Neuron (in vitro differentiated cells): ENCODE measurements at regions not wholly inside any gene's neighbourhood (a gene's known extent, or its start where the extent isn't known, plus 50 kb on each side); places are given as distances from the start of the nearest gene placed in this dataset.
A peak's percentile ranks its signal among the peaks of the same experiment; 100 is the strongest.

Source experiments
- H2AFZ ChIP-seq: one replicate; pipeline ENCODE4 v1.6.1; 2013; ENCODE audit warnings: low read depth, mild to moderate bottlenecking, inconsistent platforms, low read length, moderate library complexity
- H3K27me3 ChIP-seq: one replicate; pipeline ENCODE4 v1.6.1; 2013; ENCODE audit warnings: low read length; ENCODE audit not compliant: insufficient read depth
- H3K36me3 ChIP-seq: one replicate; pipeline ENCODE4 v1.6.1; 2013; ENCODE audit warnings: low read length; ENCODE audit not compliant: insufficient read depth
- H3K4me1 ChIP-seq: one replicate; pipeline ENCODE4 v1.6.1; 2013; ENCODE audit warnings: low read length; ENCODE audit not compliant: insufficient read depth
- H3K4me3 ChIP-seq: 2 replicates; pipeline ENCODE4 v1.5.1; 2013; ENCODE audit warnings: mild to moderate bottlenecking, low read length, moderate library complexity
- H3K9me3 ChIP-seq: one replicate; pipeline ENCODE4 v1.6.1; 2013; ENCODE audit warnings: low read length

DNA sequence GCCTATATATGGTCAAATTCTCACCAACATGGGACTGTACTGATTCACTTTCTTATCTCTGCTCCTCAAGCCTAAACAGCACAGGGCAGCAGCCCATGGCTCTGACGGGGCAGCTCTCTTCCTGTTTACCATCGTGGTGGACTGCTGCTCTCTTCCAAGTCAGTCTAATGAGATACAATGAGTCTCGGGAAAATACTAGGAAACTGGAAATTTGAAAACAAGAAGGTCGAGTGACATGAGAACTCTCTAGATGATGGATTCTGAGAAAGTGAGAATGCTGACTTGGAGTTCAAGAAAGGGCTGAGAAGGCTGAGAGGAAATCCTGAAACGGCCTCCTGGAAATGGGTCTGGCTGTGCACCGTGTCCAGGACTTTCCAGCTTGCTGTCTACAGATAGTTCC, 122.8 kb upstream of the ARGLU1 start:
- no peak overlapping the region for H2AFZ ChIP-seq
- no peaks in the 10 kb centered on the region for H3K27me3 ChIP-seq
- H3K4me1 ChIP-seq, result peaks cover 3% of the 10 kb centered on the region
- H3K9me3 ChIP-seq, result no peaks in the 10 kb centered on the region
- H3K36me3 ChIP-seq, result no peaks in the 10 kb centered on the region
- no peak overlapping the region for H3K4me3 ChIP-seq

DNA sequence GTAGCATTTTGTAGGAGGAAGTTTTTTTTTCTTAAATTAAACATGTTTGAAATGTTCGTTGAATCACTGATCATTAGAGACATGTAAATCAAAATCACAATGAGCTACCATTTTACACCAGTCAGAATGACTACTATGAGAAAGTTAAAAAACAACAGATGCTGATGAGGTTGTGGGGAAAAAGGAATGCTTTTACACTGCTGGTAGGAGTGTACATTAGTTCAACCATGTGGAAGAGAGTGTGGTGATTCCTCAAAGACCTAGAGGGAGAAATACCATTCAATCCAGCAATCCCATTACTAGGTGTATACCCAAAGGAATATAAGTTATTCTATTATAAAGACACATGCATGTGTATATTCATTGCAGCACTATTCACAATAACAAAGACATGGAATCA, 122.0 kb upstream of the ARGLU1 start:
- Histone ChIP-seq H3K9me3 (no peaks in the 10 kb centered on the region), H3K4me3 (no peak overlapping the region), H3K4me1 (peaks cover 11% of the 10 kb centered on the region), H3K27me3 (no peaks in the 10 kb centered on the region), H2AFZ (no peak overlapping the region), H3K36me3 (no peaks in the 10 kb centered on the region)

DNA sequence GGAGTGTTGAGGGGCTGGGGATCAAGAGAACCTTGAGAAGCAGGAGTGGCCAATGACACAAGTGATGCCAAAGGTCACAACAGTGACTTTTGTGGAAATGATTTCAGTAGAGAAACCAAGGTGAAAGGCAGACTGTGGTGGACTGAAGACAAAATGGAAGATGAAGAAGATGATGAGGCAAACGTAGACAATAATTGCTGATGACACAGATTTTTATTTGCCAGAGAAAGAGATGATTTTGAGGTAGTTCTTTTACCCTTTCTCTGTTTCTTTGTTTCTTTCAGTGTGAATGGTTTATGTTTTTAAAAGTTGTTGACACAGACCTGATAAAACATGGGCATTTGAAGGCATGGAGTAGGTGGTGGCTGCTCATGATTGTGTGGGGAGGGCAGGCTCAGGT, 121.0 kb upstream of the ARGLU1 start:
- no peak overlapping the region for H2AFZ ChIP-seq
- H3K9me3 ChIP-seq, result no peaks in the 10 kb centered on the region
- no peaks in the 10 kb centered on the region for H3K27me3 ChIP-seq
- H3K4me3 ChIP-seq, result no peak overlapping the region
- no peaks in the 10 kb centered on the region for H3K36me3 ChIP-seq
- H3K4me1 ChIP-seq, result peaks cover 15% of the 10 kb centered on the region

DNA sequence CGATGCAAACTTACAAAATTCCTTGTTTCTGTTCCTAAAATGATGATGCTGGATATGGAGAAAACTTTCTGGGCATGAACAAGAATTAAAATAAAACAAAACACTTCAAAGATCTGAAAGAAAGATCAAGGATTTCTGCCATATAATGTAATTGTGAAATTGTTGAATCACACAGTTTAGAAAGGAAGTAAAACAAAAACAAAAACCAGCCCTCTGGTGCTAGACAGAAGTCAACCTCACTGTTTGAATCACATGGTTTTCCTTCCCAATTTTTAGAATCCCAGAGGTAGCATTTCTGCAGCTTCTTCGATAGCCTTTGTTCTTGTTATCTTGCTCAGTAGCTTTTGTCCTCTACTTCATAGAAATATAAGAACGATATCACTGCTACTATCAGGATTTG, 118.2 kb upstream of the ARGLU1 start:
- H3K4me3 ChIP-seq, result no peak overlapping the region
- H3K36me3 ChIP-seq, result no peaks in the 10 kb centered on the region
- H2AFZ ChIP-seq, result no peak overlapping the region
- no peaks in the 10 kb centered on the region for H3K9me3 ChIP-seq
- no peaks in the 10 kb centered on the region for H3K27me3 ChIP-seq
- peaks cover 33% of the 10 kb centered on the region for H3K4me1 ChIP-seq

DNA sequence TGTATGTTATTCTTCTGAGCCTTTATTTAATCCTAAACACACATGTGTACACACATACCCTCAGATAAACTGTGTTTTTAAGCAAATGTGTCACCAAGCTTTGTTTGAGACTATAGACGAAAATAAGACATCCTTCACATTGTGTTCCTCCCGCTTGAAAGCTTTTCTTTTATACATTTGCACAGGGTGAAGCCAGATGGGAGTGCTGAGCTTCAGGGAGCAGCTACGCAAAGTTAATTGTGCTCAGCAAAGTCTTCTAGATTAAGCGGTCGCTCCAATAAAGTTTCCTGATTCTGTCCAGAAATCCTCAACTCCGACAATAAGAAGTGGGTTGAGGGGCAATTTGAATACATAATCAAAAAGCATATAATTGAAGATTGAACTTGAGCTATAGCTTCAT, 117.2 kb upstream of the ARGLU1 start:
- H3K4me3 ChIP-seq, result no peak overlapping the region
- H3K27me3 ChIP-seq, result no peaks in the 10 kb centered on the region
- no peak overlapping the region for H2AFZ ChIP-seq
- H3K9me3 ChIP-seq, result no peaks in the 10 kb centered on the region
- no peaks in the 10 kb centered on the region for H3K36me3 ChIP-seq
- peaks cover 42% of the 10 kb centered on the region for H3K4me1 ChIP-seq

DNA sequence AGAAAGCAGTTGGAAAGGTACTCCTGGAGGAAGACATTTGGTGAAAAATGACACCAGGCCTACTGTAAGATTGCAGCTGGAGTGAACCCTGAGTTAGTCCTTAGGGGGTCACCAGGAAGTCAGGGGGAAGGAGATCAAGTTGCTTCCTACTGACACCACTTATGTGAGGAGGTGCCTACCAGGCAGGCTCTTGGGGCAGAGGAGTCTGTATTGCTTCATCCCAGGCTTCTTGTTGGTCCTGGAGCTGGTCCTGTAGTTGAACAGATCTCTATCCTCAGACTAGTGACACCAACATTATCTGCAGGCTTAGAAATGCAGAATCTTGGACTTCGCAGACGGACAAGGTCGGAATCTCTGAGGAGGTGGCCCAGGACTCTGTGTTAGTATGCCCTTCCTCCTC, 116.0 kb upstream of the ARGLU1 start:
- Histone ChIP-seq H3K36me3 (no peaks in the 10 kb centered on the region), H3K4me1 (peaks cover 44% of the 10 kb centered on the region), H3K27me3 (no peaks in the 10 kb centered on the region), H3K9me3 (no peaks in the 10 kb centered on the region), H3K4me3 (no peak overlapping the region), H2AFZ (no peak overlapping the region)

DNA sequence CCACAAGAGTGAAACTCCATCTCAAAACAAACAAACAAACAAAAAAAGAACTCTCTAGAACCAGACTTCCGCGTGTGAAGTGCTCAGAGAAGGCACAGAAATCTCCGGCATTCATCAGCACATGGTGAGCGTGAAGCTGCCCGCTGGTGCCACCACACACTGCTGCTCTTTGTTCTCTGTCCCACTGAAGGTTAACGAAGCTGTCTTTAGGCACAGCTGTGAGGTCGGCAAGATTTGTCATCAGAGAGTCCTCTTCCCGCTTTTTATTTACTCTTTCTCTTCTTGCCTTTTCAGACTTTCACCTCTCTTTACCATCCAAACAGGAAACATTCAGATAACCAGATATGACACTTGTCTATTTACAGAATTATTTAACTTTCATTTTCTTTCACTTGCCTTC, 115.2 kb upstream of the ARGLU1 start:
- Histone ChIP-seq H3K4me1 (peaks cover 44% of the 10 kb centered on the region), H2AFZ (no peak overlapping the region), H3K36me3 (no peaks in the 10 kb centered on the region), H3K4me3 (no peak overlapping the region), H3K27me3 (no peaks in the 10 kb centered on the region), H3K9me3 (no peaks in the 10 kb centered on the region)

DNA sequence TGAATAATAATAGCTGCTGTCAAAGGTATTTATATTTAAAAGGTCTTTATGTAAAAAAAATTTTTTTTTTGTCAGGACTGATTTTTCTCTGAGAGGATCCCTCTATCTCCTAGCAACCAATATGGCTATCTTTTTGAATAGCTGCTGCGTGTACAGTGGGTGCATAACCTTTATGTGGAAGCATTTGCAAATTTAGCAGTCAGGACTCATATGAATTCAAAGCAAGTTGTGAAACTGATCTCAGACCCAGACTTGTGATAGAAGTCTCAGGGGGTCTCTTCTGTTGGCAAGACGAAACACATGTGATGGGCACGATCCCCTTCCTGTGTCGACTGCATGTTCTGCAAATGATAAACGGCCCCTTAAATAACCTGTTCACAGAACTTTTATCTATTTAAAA, 114.1 kb upstream of the ARGLU1 start:
- Histone ChIP-seq H3K27me3 (no peaks in the 10 kb centered on the region), H2AFZ (peak overlapping the region; percentile 21), H3K4me1 (peaks cover 44% of the 10 kb centered on the region), H3K9me3 (no peaks in the 10 kb centered on the region), H3K4me3 (peak overlapping the region; percentile 36), H3K36me3 (no peaks in the 10 kb centered on the region)

DNA sequence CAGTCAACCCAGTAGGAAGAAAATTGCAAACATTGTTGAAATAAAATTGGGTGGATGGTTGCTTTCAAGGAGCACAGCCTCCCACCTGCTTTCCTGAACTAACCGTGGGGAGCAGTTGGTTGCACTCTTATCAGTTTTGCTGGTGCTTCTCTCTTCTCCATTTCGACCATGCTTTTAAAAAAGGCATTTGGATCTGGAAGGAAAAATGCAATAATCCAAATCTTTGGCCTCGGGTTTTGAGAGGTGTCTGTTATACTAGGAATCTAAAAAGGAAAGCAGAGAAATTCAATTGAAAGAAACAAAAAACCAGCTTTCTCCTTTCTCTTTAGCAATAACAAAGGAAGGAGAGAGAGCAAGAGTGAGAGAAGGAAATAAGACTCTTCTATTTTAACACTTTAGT, 113.6 kb upstream of the ARGLU1 start:
- H3K9me3 ChIP-seq, result no peaks in the 10 kb centered on the region
- no peaks in the 10 kb centered on the region for H3K36me3 ChIP-seq
- peak overlapping the region; percentile 36 for H3K4me3 ChIP-seq
- H2AFZ ChIP-seq, result peak overlapping the region; percentile 37
- H3K27me3 ChIP-seq, result no peaks in the 10 kb centered on the region
- H3K4me1 ChIP-seq, result peaks cover 44% of the 10 kb centered on the region

DNA sequence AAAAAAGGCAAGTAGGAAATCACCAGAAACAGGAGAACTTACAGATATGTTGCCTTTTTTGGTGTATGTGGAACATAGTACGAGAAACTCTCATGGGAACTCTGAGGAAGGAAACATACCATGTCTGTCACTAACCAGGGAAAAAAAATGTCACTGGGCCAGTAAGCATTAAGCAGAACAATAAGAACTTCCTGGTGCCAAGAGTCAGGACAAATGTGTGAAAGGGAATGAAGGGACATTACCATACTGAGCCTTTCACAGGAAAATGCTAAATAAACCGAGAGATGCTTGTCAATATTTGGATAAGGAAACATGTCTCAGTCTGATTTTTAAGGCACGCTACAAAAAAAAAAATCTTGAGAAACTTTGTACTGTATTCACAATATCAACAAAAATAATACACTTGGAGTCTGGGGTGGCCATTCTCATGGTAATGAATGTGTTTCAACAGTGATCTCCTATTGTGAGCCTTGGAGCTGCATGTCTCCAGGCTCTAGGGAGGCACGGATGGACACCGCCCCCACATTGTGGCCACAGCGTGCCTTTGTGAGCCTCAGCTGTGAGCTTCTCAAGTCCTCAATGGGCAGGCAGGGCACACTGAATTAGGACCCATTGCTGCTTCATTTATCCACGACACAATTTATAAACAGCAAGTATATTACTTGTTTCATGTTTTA, 113.0 kb upstream of the ARGLU1 start:
- Histone ChIP-seq H3K9me3 (no peaks in the 10 kb centered on the region), H3K27me3 (no peaks in the 10 kb centered on the region), H2AFZ (no peak overlapping the region), H3K4me1 (peaks cover 44% of the 10 kb centered on the region), H3K4me3 (peak overlapping the region; percentile 36), H3K36me3 (no peaks in the 10 kb centered on the region)

DNA sequence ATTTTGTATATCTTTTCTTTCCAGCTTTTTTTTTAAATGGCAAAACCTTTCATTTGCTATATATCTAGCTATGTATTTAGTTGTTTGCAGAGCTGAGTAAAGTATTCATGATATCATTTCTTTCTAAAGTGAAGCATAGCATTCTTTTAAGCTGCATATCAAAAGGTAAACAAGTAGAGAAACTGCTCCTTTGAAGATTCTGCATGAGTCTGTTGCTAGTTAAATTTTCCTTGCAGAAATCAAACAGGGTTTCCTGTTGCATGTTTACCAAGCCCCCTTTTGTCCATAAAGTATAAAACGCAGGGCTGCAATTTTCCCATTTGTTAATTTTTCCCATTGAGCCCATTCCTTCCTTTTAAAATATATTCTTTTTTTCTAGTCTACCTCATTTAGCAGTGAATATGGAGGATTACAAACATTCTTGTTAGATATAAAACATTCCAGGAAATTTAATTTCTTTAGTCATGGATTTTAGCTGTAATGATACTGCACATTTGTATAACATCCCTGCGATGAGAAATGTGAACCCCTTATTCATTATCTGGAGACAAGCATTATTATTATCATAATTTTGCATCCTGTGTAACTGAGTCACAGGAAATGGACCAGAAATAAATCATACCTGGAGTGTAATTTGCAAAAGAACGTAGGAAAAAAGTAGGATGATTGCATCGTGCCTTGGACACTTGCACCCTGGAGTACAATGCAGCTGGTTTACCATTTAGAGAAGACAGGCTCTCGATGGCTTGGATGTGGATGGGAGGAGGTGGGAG, 110.9 kb upstream of the ARGLU1 start:
- Histone ChIP-seq H3K27me3 (no peaks in the 10 kb centered on the region), H3K4me1 (peaks cover 31% of the 10 kb centered on the region), H2AFZ (no peak overlapping the region), H3K4me3 (no peak overlapping the region), H3K9me3 (no peaks in the 10 kb centered on the region), H3K36me3 (no peaks in the 10 kb centered on the region)

DNA sequence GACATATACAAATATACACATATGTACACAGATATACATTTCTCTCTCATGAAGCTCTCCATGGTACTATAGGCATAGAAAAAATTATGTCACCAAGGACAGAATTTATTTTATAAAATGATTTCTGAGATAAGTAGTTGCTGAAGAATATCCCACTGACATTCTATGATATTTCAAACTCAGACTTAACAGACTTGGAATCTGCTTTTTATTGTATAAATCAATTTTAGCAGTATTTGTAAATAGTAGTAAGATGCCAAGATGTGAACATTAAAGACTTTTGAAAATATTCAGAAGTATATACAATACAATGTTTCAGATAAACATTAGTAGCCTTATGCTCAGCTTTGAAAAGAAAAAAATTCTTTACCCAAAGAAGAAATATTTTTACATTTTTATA, 107.4 kb upstream of the ARGLU1 start:
- Histone ChIP-seq H3K4me3 (no peak overlapping the region), H3K27me3 (no peaks in the 10 kb centered on the region), H3K4me1 (peaks cover 4% of the 10 kb centered on the region), H2AFZ (no peak overlapping the region), H3K9me3 (peaks cover 3% of the 10 kb centered on the region), H3K36me3 (no peaks in the 10 kb centered on the region)

DNA sequence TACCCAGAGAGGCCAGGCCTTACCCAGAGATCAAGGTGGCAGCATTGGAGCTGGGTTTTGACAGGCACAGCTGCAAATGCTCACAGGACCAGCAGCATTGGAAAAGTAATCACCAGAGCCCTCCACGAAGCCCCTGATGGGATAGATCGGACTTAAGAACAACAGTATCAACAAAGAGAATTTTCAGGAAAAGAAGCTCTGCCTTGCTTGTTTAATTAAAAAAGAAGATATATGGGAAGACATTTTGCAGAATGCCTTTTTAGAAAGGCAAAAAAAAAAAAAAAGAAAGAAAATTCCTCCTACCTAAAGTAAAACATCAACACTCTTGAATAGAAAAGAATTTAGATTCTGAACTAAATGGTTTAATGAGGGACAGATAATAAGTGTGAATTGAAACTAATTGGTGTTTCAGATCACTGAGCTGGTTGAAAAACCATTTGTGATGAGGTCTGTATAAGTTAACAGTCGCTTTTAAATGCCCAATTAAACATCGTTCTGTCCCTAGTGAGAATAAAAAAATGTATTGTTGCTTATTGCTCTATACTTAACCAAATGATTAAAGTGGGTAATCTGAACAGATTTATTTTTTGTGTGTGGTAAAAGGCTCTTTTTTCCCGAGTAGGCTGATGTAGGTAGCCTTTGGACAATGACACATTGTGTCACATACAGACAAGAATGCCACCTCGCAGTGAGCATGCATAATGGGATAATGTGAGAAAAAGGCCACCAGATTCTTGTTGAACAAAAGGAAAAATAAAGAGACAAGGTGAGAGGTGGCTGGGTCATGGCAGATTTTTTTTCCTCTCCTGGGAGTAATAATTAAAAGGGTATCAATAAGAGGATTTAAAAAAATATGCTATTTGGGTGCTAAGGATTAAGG, 93.0 kb upstream of the ARGLU1 start:
- H3K9me3 ChIP-seq, result no peaks in the 10 kb centered on the region
- no peak overlapping the region for H3K4me3 ChIP-seq
- H3K36me3 ChIP-seq, result no peaks in the 10 kb centered on the region
- H2AFZ ChIP-seq, result no peak overlapping the region
- H3K27me3 ChIP-seq, result no peaks in the 10 kb centered on the region
- peaks cover 31% of the 10 kb centered on the region for H3K4me1 ChIP-seq
